ENCODE measurements at regions not wholly inside any gene's neighbourhood (a gene's known extent, or its start where the extent isn't known, plus 50 kb on each side); places are given as distances from the start of the nearest gene placed in this dataset.

DNA sequence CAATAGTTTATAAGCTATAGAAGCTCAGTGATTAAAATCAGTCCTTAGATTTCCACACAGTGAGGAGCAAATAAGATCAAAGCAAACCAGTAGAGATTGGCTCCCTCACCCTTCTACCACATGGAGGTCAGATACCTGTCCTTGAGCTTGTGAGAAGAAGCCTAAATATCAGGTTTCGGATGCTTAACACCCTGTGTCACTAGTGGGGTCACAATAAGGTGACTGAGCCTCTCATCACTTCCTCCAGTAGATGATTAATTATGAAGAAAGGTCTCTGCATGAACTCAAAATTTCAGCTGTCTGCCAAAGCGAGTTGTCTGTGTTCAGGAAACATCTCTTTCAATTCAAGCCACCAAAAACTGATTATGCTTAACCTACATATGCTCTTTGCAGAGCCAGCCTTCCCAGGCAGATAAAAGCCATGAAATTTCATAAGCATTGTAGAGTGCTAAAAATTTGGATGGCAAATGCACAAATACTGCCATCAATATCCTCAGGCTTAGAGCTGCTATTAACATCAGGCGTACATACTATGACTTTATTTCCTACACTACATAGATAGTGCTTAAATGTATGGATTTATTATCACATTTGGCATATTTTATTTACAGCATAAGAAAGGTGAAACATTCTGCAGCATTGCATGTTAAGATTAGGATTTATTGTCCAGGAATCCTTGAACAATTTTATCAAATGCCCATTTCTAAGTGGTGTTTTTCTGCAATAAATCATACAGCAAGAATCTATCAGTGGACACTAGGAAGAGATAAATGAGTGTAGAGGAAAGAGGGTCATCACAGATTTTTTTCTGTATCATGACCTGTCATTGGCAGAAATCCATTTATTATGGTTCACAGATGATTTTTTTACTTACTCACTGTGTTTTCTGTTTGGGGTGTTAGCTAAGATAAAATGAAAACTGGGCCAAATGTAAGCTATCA lies 285.1 kb upstream of the SP8 start:
- in situ Hi-C loops (cut with HindIII; ENCODE audit: low sequenced_read_pairs), result no loop called here
- no peak for DNase-seq (ENCODE audit: low spot score)

DNA sequence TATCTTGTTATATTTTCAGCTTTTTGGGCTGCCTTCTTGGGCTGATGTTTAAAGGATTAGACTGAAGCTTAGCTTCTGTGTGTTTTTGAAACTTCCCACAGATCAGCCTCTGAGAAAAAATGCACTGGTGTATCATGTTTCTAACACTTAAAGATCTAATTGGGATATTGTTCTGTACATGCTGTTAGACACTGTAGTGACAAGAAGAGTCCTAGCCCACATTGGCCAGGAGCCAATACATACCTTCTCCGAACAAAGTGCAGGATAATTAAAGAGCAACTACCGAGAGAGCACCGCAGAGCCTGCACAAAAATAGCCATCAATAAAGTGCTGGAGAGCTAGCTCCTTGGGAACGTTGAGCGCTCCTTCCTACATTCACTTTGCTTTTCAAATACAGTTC lies 289.4 kb upstream of the SP8 start:
- in situ Hi-C loops (cut with HindIII; ENCODE audit: low sequenced_read_pairs), result no loop called here
- DNase-seq (ENCODE audit: low spot score), result no peak

DNA sequence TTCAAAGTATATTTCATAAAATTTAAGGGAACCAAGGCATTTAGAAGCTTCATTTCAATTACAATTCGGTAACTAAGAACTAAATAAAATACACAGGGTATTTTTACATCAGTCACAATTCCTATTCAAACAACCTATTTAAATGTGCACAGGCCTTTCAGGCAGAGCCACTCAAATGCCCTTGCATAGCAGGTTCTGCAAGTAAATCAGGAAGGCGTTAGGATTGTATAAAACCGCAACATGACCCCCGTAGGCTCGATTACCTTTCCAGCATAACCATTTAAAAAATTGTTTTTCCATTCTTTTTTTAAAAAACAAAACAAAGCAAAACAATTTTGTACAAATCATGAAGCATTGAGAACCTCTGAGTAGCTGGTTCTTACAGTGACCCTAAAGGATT lies 289.9 kb upstream of the SP8 start:
- DNase-seq (ENCODE audit: low spot score), result no peak
- in situ Hi-C loops (cut with HindIII; ENCODE audit: low sequenced_read_pairs), result no loop called here

DNA sequence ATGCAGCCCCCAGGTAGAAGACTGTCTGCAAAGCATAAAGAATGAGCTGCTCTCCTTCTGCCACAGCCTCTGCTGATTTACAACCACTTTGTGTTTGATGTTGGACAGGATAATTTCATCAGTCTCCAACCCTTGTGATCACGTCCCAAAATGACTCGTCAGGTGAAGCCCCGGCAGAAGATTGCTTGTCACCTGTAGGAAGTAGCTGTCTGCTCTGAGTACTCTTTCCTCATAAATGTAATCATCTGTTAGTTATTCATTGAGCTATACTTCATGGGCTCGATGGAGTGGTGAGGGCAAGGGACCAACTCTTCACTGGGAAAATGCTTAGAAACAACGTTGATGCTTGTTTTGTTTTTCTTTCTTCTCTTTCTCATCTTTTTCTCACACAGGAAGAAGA lies 290.9 kb upstream of the SP8 start:
- in situ Hi-C loops (cut with HindIII; ENCODE audit: low sequenced_read_pairs), result no loop called here
- no peak for DNase-seq (ENCODE audit: low spot score)

DNA sequence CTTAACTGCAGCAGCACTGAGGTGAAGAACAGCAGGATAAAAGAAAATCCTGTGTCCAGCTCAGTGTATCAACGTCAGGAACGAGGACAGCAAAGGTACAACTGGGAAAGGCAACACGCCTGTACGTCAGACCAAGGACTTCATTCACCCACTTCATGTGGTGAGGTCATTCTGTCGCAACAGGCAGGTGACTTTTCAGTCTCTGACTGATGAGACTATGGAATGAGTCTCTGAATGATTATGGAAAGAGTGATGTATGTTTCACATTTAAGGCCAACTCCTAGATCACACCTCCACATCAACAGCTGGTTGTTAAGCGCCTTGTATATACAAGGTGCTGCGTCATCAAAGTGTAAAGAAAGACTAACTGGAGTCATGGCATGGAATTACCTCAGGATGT lies 297.6 kb upstream of the SP8 start:
- DNase-seq (ENCODE audit: low spot score), result no peak
- in situ Hi-C loops (cut with HindIII; ENCODE audit: low sequenced_read_pairs), result no loop called here

DNA sequence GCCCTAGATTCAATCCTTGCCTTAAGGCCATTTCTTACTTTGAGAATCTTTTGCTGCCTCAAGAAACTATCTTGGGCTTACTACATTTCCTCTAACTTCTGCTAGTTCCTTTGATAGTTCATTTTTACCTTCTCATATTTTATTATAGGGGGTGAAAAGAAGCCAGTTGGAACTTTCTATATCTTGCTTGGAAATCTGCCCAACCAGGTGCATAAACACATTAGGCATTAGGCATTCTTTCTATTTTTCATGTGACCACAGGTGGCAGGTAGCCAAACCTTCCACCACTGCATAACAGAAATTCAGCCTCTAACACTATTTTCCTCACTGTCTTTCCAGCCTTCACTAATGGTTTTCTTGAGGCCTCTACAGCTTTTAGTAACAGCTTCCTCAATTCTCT lies 300.0 kb upstream of the SP8 start:
- no peak for DNase-seq (ENCODE audit: low spot score)
- in situ Hi-C loops (cut with HindIII; ENCODE audit: low sequenced_read_pairs), result no loop called here

DNA sequence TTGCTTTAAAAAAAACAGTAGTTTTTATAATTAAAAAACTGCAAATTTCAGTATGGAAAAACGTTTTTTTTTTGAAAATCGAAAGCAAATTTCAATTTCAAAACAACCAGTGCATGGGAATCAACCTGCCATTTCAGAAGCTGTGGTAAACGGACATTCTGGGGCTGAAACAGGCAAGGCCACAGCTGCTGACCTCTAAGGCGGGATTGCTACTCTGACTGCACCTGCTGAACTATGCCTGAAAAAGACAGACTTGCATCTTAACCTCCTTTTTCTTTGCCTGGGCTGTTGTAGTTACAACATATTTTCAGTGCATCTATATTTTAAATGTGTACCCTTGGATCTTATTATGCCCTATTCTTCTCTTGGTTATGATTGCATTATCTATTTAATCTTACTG lies 303.0 kb upstream of the SP8 start:
- in situ Hi-C loops (cut with HindIII; ENCODE audit: low sequenced_read_pairs), result no loop called here
- DNase-seq (ENCODE audit: low spot score), result no peak

DNA sequence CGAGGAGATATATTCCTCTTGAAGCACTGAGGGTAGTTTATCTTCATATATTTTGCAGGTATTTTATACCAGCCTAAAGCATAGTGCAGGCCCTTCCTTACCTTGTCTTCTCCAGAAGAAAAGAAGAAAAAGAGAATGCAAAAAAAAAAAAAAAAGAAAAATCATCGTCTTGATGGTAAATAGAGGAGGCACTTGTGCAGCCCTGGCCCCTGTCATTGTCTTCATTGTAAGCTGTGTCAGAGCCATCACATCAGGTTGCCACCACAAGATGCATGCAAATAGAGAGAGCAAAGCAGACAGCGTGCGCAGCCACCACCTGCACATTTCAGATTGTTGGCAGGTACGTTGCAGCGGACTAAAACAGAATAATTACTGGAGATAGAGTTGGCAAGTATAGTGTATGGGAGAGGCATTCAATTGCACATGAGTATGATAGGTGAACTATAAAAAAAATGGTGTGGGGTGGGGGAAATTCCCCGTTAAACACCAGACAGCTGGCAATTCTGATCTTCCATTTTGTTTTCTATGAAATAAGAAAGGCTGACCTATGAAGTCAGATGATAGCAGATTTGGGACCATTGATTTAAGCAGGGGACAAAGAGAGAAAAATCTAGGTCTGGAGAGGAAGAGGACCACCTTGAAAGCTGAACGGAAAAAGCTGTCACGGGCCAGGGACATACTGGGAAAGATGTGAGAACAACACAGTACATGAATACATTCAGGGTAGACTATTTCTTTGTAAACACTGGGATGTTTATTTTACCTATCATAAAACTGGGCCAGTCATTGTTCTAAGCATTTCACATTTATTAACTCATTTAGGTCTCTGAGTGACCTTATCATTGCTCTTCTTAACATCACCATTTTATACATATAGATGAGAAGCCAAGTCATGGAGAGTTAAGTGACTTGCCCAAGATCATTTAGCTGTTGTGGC lies 306.3 kb upstream of the SP8 start:
- no peak for DNase-seq (ENCODE audit: low spot score)
- in situ Hi-C loops (cut with HindIII; ENCODE audit: low sequenced_read_pairs), result no loop called here

DNA sequence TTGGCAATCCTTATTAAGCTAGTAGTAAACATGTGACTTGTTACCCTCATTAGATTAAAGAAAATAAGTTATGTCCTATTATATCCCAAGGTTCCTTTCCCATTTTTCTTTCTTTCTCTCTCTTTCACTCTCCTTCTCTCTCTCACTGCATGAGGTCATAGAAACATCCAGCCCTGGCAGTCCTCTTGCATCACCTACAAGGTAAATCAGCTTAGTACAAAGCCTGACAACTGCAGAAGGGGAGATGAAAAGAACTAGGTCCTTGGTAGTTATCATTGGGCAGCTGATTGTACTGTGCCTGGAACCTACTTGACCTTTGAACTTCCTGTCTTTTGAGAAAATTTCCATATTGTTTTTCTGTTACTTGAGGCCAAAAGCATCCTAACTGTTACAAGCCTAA lies 307.9 kb upstream of the SP8 start:
- no peak for DNase-seq (ENCODE audit: low spot score)
- in situ Hi-C loops (cut with HindIII; ENCODE audit: low sequenced_read_pairs), result no loop called here

DNA sequence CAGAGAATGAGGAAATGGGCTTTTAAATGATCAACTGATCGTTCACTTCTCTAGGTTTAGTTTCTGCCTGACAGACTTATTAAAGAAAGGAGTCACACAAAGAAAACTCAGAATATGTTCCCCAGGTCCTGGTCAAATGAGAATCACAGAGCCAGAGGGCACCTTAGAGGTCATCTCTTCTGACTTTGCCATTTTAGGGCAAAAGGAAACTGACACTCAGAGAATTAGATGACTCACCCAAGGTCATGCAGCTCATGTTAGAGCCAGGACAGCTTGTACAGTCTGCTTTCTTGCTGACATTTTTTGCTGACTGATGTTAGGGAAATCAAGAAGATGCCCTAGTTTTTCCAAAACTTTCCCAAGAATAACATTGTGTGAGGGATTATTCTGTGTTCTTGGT lies 312.7 kb upstream of the SP8 start:
- DNase-seq (ENCODE audit: low spot score), result no peak
- in situ Hi-C loops (cut with HindIII; ENCODE audit: low sequenced_read_pairs), result no loop called here

DNA sequence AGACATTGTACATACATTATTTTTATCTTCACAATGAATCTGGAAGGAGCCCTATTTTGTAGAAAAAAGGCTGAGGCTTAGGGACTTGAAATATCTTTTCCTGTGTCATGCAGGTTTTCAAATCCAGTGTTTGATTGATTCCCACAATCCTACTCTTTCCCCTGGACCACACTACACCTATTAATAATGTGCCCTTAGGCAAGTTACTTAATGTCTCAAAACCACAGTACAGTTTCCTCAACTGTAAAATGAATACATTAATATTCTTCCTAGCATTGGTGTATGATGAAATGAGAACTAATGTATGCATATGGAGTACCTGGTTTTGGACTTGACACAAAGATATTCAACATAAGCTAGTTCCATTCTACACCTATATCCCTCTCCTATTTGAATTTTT lies 313.3 kb upstream of the SP8 start:
- in situ Hi-C loops (cut with HindIII; ENCODE audit: low sequenced_read_pairs), result no loop called here
- DNase-seq (ENCODE audit: low spot score), result no peak

DNA sequence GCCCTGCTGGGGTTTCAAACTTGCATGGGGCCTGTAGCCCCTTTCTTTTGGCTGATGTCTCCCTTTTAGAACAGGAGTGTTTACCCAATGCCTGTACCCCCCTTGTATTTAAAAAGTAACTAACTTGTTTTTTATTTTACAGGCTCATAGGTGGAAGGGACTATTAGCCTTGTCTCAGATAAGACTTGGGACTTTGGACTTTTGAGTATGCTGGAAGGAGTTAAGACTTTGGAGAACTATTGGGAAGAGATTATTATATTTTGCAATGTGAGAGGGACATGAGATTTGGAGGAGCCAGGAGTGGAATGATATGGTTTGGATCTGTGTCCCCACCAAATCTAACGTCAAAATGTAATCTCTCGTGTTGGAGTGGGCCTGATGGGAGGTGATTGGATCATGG lies 314.9 kb upstream of the SP8 start:
- in situ Hi-C loops (cut with HindIII; ENCODE audit: low sequenced_read_pairs), result no loop called here
- no peak for DNase-seq (ENCODE audit: low spot score)

DNA sequence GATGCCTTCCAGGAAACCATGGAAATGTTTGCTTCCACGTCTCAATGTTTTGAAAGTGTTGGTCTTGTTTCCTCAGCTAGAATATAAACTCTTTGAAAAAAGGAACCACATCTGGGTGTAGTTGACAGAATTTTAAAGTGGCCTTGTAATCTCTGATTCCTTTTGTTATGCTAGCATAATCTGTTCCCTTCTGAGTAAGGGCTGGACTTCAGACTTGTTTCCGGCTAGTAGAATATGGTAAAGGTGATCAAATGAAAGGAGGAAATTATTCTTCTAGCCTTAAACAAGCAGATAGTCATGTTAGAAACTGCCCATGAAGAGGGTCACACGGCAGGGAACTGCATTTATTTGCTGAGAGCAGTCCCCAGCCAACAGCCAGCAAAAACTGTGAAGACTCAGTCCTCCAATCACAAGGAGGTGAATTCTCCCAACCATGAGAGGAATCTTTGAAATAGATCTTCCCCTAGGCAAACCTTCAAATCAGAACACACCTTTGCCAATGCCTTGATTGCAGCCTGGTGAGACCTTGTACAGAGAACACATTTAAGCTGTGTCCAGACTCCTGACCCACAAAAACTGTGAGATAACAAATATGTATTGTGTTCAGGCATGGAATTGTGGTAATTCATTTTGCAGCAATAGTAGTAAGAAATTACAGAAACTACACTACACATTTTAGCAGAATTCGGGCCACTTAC lies 316.9 kb upstream of the SP8 start:
- in situ Hi-C loops (cut with HindIII; ENCODE audit: low sequenced_read_pairs), result no loop called here
- DNase-seq (ENCODE audit: low spot score), result no peak

DNA sequence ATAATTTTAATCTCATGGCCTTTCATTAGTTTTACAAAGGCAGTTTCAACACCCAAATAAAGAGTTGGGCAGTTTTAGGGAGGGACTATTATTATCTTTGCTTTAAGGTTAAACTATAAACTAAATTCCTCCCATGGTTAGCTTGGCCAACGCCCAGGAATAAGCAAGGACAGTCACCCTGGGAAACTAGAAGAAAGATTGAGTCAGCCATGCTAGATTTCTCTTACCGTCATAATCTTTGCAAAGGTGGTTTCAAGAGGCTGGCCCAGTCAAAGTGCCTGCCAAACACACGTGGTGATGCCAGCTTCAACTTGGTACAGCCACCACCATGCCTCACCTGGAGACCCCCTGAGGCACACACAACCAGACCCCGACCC lies 317.4 kb upstream of the SP8 start:
- no peak for DNase-seq (ENCODE audit: low spot score)
- in situ Hi-C loops (cut with HindIII; ENCODE audit: low sequenced_read_pairs), result no loop called here

DNA sequence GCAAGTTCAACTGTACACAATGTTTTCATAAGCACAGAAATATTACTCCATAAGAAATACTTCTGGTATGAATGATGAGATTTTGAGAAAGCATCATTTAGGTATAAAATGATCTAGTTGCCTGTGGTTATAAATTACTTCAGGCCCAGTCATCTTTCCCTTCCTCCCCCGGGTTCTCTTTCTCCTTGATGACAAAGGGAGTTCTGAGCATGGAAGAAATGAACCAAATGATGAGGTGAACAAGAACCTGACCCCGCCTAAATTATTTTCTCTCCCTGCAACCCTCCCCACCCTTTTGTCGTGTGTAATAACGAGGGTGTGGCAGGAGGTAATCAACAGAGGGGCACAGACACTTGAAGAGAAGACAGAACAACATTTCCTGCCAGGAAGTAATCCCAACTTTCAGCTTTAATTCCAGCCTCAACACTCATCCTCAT lies 319.6 kb upstream of the SP8 start:
- no peak for DNase-seq (ENCODE audit: low spot score)
- in situ Hi-C loops (cut with HindIII; ENCODE audit: low sequenced_read_pairs), result no loop called here

DNA sequence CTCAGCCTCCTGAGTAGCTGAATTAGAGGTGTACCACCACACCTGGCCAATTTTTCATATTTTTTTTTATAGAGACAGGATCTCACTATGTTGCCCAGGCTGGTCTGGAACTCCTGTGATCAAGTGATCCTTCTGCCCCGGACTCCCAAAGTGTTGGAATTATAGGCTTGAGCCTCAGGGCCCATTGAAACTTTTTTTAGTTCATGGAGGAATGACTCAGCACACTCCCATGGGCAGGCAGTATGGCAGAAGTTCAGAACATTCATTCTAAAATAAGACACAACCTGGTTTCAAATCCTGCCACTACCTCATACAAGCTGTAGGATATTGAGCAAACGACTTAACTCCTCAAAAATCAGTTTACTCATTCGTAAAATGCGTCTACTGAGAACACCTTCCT lies 320.4 kb upstream of the SP8 start:
- in situ Hi-C loops (cut with HindIII; ENCODE audit: low sequenced_read_pairs), result no loop called here
- no peak for DNase-seq (ENCODE audit: low spot score)

DNA sequence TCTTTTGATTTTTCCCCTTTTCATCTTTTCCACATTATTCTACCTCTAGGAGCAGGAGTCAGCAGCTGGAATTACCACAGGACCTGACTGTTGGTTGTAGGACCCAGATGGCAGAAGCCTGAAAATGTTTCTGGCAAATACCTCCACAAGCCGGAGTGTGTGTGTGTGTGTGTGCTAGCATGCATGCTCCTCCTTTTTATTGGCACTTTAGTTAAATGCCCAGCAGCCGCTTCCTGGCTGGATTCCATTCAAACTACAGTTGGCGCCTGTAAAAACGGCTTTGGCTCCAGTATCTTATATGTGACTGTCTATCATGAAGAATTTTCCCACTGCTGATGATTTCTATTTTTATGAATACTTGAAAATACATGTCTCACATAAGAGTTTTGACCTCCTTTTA lies 319.7 kb upstream of the SP4 start:
- in situ Hi-C loops (cut with HindIII; ENCODE audit: low sequenced_read_pairs), result no loop called here
- no peak for DNase-seq (ENCODE audit: low spot score)

DNA sequence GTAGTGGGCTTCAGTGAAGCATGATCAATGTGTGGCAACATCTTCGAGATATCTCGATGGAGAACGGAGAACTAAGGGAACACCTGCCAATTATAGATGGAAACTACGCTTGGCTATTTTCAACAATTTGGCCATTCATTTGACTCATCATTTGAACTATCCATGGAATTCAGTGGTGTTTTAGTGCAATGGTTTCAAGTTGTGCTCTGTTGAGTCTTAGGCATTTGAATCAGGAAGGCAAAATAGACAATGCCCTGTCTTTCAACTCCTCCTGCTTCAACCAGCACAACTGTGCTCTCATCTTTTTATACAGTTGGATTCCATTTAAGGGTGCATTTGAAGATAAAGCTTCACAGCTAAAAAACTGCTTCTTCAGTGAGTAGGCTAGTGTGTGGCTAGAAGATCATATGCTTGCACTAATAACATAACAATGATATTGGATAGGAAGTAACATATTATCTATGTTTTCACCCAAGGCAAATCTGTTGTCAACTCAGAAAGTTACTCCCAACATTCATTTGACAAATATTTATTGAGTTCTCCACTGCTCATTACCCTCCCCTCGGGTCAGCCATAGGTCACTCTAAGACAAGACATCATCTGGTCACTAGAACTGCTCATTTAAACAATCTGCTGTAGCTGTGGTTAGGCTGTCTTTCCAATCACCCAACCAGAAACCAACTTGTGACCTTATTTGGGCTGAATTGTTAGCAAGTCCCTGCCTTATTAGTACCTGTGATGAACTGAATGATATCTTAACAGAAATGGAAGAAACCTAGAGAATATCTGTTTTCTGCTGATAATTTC lies 314.1 kb upstream of the SP4 start:
- in situ Hi-C loops (cut with HindIII; ENCODE audit: low sequenced_read_pairs), result no loop called here
- no peak for DNase-seq (ENCODE audit: low spot score)

DNA sequence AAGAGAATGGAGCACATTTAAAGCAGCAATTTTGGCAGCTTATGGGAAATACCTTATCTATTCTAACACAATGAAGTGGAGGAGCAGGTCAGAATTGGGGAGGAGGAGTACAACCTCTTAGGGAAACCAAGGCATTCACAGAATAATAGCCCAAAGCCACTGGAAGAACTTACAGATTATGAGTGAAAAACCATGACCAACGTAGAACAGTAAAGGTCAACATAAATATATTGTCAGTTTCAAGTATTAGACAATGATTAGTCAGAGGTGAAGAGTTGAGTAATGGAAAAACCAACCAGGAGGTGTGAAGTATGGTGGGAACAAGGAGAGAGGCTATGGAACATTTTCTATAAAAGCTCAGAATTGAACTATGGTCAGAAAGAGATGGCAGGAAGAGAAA lies 304.3 kb upstream of the SP4 start:
- in situ Hi-C loops (cut with HindIII; ENCODE audit: low sequenced_read_pairs), result no loop called here
- no peak for DNase-seq (ENCODE audit: low spot score)
